Erythroblast (primary cell): ENCODE measurements at regions not wholly inside any gene's neighbourhood (a gene's known extent, or its start where the extent isn't known, plus 50 kb on each side); places are given as distances from the start of the nearest gene placed in this dataset.

Source experiments
- GATA1 ChIP-seq: IDR thresholded peaks from 2 replicates; pipeline ENCODE4 v1.6.1; 2011; ENCODE audit warnings: low read depth, mild to moderate bottlenecking, control low read depth, low read length, moderate library complexity
- POLR2A ChIP-seq: IDR thresholded peaks from 2 replicates; pipeline ENCODE4 v1.6.1; 2011; ENCODE audit warnings: mild to moderate bottlenecking, low read length

- no peak for TF ChIP-seq POLR2A
- no peak for TF ChIP-seq GATA1
Measured at GRCh38 chr22:48796310-48797015, 1031.2 kb downstream of the BRD1 start.
